Mucosa of descending colon (tissue), 3 donors: ENCODE measurements at regions not wholly inside any gene's neighbourhood (a gene's known extent, or its start where the extent isn't known, plus 50 kb on each side); places are given as distances from the start of the nearest gene placed in this dataset.

ENCODE experiments used
- ATAC-seq: fragments of 200-7000 bp; cut with Tn5 transposase; one replicate; pipeline ENCODE4 v1.9.1; 2020; ENCODE audit warnings: mild to moderate bottlenecking, moderate library complexity
- DNase-seq, 3 donors: peaks; one replicate each; pipeline ENCODE4 v3.0.0-alpha.2; 2020
- H3K36me3 ChIP-seq: fragments of 200-600 bp; one replicate; pipeline ENCODE4 v1.8.0; 2021; ENCODE audit warnings: low read depth, mild to moderate bottlenecking
- H3K4me1 ChIP-seq: fragments of 200-600 bp; one replicate; pipeline ENCODE4 v1.8.0; 2021; ENCODE audit warnings: low read depth, mild to moderate bottlenecking
- H3K4me3 ChIP-seq: fragments of 200-600 bp; one replicate; pipeline ENCODE4 v1.8.0; 2021; ENCODE audit warnings: mild to moderate bottlenecking
- H3K9me3 ChIP-seq: fragments of 200-600 bp; one replicate; pipeline ENCODE4 v1.8.0; 2021; ENCODE audit warnings: mild to moderate bottlenecking
- intact Hi-C, 2 donors: fragments of 100-400 bp; cut with DNase I in 1 of 2; cut with micrococcal nuclease in 1 of 2; formaldehyde crosslinking; loops; one replicate each; pipeline versions ENCODE4 v1.11.0 to v1.11.1; 2022; cut with DNase I, micrococcal nuclease
- TF ChIP-seq, protein P1 (sequence below): fragments of 200-600 bp; IDR thresholded peaks from one replicate; pipeline ENCODE4 v1.8.0; 2022; ENCODE audit warnings: antibody characterized with exemption, mild to moderate bottlenecking
- donor health status: DM: no; HTN: no; CAD: no; lungs with moderate emphysema.
- donor health status: DM: no; HTN: no; CAD: no.
- donor health status: DM: no; HTN: yes; CAD: no.

DNA sequence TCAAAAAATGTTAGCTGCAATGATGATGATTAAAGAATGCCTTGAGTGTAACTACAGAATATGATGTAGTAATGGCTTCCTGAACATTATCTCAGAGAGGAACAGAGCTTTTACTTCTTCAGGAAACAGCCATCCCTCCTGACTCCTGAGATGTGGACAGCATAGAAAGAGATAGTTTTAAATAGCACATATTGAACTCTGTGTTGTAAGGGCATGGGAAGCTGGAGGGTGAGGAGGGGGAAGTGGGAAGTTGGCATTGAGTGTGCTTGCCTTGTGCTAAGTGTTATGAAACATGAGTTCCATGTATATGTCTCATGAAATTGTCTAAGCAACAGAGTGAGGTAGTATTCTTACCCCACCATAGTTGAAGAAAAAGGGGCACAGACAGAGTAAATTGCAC, 161.5 kb upstream of the SLC28A3 start:
- Histone ChIP-seq H3K9me3 (no peaks in the 10 kb centered on the region), H3K4me1 (no peaks in the 10 kb centered on the region), H3K4me3 (no peak overlapping the region), H3K36me3 (no peaks in the 10 kb centered on the region)
- intact Hi-C loops, result no loop called here
- TF ChIP-seq, protein P1, sequence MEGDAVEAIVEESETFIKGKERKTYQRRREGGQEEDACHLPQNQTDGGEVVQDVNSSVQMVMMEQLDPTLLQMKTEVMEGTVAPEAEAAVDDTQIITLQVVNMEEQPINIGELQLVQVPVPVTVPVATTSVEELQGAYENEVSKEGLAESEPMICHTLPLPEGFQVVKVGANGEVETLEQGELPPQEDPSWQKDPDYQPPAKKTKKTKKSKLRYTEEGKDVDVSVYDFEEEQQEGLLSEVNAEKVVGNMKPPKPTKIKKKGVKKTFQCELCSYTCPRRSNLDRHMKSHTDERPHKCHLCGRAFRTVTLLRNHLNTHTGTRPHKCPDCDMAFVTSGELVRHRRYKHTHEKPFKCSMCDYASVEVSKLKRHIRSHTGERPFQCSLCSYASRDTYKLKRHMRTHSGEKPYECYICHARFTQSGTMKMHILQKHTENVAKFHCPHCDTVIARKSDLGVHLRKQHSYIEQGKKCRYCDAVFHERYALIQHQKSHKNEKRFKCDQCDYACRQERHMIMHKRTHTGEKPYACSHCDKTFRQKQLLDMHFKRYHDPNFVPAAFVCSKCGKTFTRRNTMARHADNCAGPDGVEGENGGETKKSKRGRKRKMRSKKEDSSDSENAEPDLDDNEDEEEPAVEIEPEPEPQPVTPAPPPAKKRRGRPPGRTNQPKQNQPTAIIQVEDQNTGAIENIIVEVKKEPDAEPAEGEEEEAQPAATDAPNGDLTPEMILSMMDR, result no peak
- no peak for DNase-seq
- no peak for ATAC-seq

DNA sequence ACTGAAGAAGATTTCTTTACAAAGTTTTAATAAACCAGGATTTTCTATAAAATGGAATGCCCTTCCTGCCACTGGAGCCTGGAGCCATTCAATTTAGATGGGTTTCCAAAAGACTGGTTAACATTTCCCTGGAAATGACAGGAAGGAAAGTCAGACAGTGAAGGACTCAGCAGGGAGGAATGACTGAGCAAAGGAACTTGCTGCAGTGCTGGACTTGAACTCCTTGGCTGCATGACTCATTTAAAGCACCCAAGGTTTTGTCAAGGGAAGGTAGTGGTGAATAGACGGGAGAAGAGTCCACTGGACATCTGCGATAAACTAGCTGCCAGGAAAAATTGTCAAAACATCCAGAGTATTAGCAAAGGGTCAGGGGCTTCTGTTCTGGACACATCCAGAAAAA, 163.8 kb upstream of the SLC28A3 start:
- intact Hi-C loops, result no loop called here
- TF ChIP-seq, protein P1, result no peak
- Histone ChIP-seq H3K4me1 (no peaks in the 10 kb centered on the region), H3K4me3 (no peak overlapping the region), H3K36me3 (no peaks in the 10 kb centered on the region), H3K9me3 (no peaks in the 10 kb centered on the region)
- no peak for DNase-seq
- no peak for ATAC-seq

DNA sequence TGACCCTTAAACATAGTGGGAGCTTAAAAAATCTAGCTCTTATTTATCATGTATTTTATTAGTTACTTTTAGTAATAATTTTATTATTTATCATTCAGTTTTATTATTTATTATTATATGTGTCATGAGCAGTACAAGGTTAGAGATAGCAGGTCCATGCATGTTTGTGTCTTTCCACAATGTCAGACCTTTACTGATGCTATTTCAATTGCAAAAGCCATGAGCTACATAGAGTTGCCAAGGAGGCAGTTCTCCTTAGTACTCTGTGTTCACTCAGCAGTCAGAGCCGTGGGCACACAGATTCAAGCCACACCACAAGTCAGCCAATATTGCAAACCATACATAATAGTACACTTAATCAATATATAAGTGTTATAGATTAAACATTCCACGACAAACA, 157.9 kb upstream of the NTRK2 start:
- TF ChIP-seq, protein P1, result no peak
- H3K4me3 ChIP-seq, result no peak overlapping the region
- H3K4me1 ChIP-seq, result no peaks in the 10 kb centered on the region
- intact Hi-C loops, result no loop called here
- DNase-seq (no peak), ATAC-seq (no peak)
- H3K36me3 ChIP-seq, result no peaks in the 10 kb centered on the region
- H3K9me3 ChIP-seq, result no peaks in the 10 kb centered on the region

DNA sequence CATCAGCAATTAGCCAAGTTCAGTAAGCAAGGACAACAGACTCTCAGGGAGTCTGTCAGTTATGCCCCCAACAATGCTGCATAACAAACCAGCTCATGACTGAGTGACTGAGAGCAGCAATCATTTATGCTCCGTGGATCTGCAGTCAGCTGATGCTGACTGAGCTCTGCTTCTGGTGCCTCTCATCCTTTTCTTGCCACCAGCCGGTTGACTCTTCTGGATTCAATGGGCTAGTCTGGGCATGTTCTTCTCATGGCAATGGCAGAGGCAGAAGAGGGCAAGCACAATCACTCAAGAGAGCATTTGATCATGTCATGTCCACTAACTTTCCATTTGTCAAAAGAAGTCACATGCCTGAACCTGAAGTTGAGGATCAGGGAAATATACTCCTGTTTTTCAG, 157.0 kb upstream of the NTRK2 start:
- no peak for ATAC-seq
- intact Hi-C loops, result no loop called here
- no peaks in the 10 kb centered on the region for H3K9me3 ChIP-seq
- H3K36me3 ChIP-seq, result no peaks in the 10 kb centered on the region
- TF ChIP-seq, protein P1, result no peak
- H3K4me1 ChIP-seq, result no peaks in the 10 kb centered on the region
- DNase-seq, result no peak
- H3K4me3 ChIP-seq, result no peak overlapping the region

DNA sequence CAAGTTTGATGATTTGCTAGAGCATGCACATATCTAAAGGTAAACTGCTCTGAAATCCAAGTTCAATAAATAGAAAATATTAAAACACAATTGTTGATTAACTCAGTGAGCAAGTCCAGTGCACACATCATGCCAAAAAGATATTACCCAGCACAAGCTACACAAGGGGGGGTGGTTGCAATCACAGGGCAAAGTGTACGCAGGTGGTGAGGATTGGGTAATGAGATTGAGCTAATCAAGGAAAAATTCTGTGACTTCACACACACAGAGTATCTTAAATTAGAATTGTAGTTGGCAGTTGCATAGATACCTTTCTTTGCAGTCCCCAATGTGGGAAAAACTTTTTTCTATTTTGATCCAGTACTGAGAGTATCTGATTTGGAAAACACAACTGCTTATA, 156.1 kb upstream of the NTRK2 start:
- intact Hi-C loops, result no loop called here
- H3K4me1 ChIP-seq, result no peaks in the 10 kb centered on the region
- DNase-seq (no peak), ATAC-seq (no peak)
- TF ChIP-seq, protein P1, result no peak
- no peaks in the 10 kb centered on the region for H3K36me3 ChIP-seq
- H3K9me3 ChIP-seq, result no peaks in the 10 kb centered on the region
- H3K4me3 ChIP-seq, result no peak overlapping the region

DNA sequence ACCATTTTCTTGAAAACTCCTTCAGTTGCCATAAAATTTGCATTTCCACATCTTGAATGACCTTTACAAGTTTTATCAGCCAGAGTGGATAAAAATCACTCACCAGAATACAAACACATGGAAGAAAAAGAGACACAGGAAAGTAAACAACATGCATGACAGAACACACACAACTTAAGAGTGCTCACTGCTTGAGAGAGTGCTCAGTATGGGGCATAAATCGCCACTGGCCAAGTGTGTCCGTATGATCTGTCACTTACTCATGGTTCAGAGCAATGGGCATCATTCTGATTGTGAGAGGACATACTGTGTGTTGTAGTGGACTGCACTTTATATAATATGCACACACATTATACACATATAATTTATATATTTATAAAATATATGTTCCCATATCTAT, 155.6 kb upstream of the NTRK2 start:
- no peak overlapping the region for H3K4me3 ChIP-seq
- H3K9me3 ChIP-seq, result no peaks in the 10 kb centered on the region
- H3K4me1 ChIP-seq, result no peaks in the 10 kb centered on the region
- TF ChIP-seq, protein P1, result no peak
- intact Hi-C loops, result no loop called here
- ATAC-seq, result no peak
- DNase-seq, result no peak
- no peaks in the 10 kb centered on the region for H3K36me3 ChIP-seq
